H1 (cell line): ENCODE measurements at regions not wholly inside any gene's neighbourhood (a gene's known extent, or its start where the extent isn't known, plus 50 kb on each side); places are given as distances from the start of the nearest gene placed in this dataset.

Experiments
- CTCF ChIA-PET: fragments of 300-600 bp; sonication (Branson Sonifier 250); formaldehyde crosslinking; loops from one replicate; lab custom pipeline; 2021; ENCODE audit not compliant: partially characterized antibody; lab: Charles Lee
- POLR2A ChIA-PET: fragments of 300-600 bp; sonication (Branson Sonifier 250); formaldehyde crosslinking; loops from one replicate; lab custom pipeline; 2021; ENCODE audit warnings: inconsistent platforms; ENCODE audit not compliant: partially characterized antibody; lab: Charles Lee
- DNase-seq, 2 experiments: peaks; one replicate each; pipeline versions ENCODE4 v3.0.0 to v3.0.0-alpha.2; 2010 to 2022; ENCODE audit warnings: low spot score in 2 of 2, low read depth in 1 of 2, mixed read lengths in 1 of 2
- FAIRE-seq: peaks from 2 replicates; lab custom pipeline; 2011; peaks lifted over from hg19 to GRCh38; lab: Jason Lieb, UNC
- H2AFZ ChIP-seq: 2 replicates; pipeline ENCODE4 v1.8.1; 2012; ENCODE audit warnings: low read length, inconsistent platforms
- H2AK5ac ChIP-seq: 2 replicates; pipeline ENCODE4 v1.6.1; 2013; ENCODE audit warnings: low read depth, low read length
- H2BK120ac ChIP-seq: replicated peaks from 2 replicates; pipeline ENCODE3; 2013; ENCODE audit warnings: low read depth, low read length, inconsistent platforms
- H2BK12ac ChIP-seq: 2 replicates; pipeline ENCODE4 v1.6.1; 2013; ENCODE audit warnings: low read depth, low read length
- H2BK15ac ChIP-seq: 2 replicates; pipeline ENCODE4 v1.6.1; 2013; ENCODE audit warnings: low read length
- H2BK20ac ChIP-seq: 2 replicates; pipeline ENCODE4 v1.6.1; 2013; ENCODE audit warnings: low read length
- H2BK5ac ChIP-seq: 2 replicates; pipeline ENCODE4 v1.6.1; 2013; ENCODE audit warnings: low read depth, low read length
- H3K14ac ChIP-seq: 2 replicates; pipeline ENCODE4 v1.6.1; 2013; ENCODE audit warnings: inconsistent platforms; ENCODE audit not compliant: insufficient read length
- H3K18ac ChIP-seq: 2 replicates; pipeline ENCODE4 v1.6.1; 2013; ENCODE audit warnings: low read length; ENCODE audit errors: extremely low read depth
- H3K23ac ChIP-seq: 2 replicates; pipeline ENCODE4 v1.6.1; 2013; ENCODE audit warnings: inconsistent platforms; ENCODE audit not compliant: insufficient read length
- H3K23me2 ChIP-seq: 2 replicates; pipeline ENCODE4 v1.6.1; 2013; ENCODE audit warnings: low read depth, low read length
- H3K27ac ChIP-seq: 2 replicates; pipeline ENCODE4 v1.6.1; 2011; ENCODE audit warnings: low read depth, low read length, inconsistent platforms
- H3K27me3 ChIP-seq, 4 experiments: replicated peaks in 1 of 4; 1 replicate in 1 of 4; 2 replicates in 3 of 4; pipeline versions ENCODE4 v1.6.1 to v1.8.1; 2011 to 2013; ENCODE audit warnings: low read length in 3 of 4, mild to moderate bottlenecking in 3 of 4, inconsistent platforms in 2 of 4, mixed read lengths in 2 of 4, moderate library complexity in 1 of 4; ENCODE audit not compliant: control insufficient read depth in 3 of 4, insufficient read depth in 3 of 4; ENCODE audit errors: extremely low read depth in 1 of 4
- H3K36me3 ChIP-seq, 4 experiments: 2 replicates each; pipeline versions ENCODE4 v1.6.1 to v1.8.1; 2011 to 2013; ENCODE audit warnings: mild to moderate bottlenecking in 4 of 4, low read length in 3 of 4, moderate library complexity in 2 of 4, control low read depth in 1 of 4, inconsistent platforms in 1 of 4; ENCODE audit not compliant: insufficient read depth in 4 of 4, control insufficient read depth in 2 of 4
- H3K4ac ChIP-seq: replicated peaks from 2 replicates; pipeline ENCODE3; 2013; ENCODE audit warnings: low read length, low read depth, mixed read lengths, inconsistent platforms; ENCODE audit not compliant: insufficient read length
- H3K4me1 ChIP-seq, 4 experiments: replicated peaks in 1 of 4; 1 replicate in 1 of 4; 2 replicates in 3 of 4; pipeline versions ENCODE4 v1.6.1 to v1.8.1; 2011 to 2013; ENCODE audit warnings: low read length in 3 of 4, inconsistent platforms in 2 of 4, mixed read lengths in 1 of 4; ENCODE audit not compliant: insufficient read depth in 4 of 4, control insufficient read depth in 3 of 4
- H3K4me2 ChIP-seq, 2 experiments: 2 replicates each; pipeline versions ENCODE4 v1.6.1 to v1.8.1; 2011 to 2013; ENCODE audit warnings: low read depth in 2 of 2, low read length in 2 of 2, control low read depth in 1 of 2, inconsistent platforms in 1 of 2, mild to moderate bottlenecking in 1 of 2; ENCODE audit not compliant: insufficient read depth in 1 of 2
- H3K4me3 ChIP-seq, 4 experiments: fragments of 200-600, 300-600 bp in 1 of 4; sonication (generic), shearing (Covaris generic), sonication (Bioruptor Twin) in 1 of 4; 2 replicates each; pipeline versions ENCODE4 v1.5.1 to v1.8.1; 2011 to 2016; ENCODE audit warnings: low read length in 4 of 4, low read depth in 3 of 4, control low read depth in 2 of 4, inconsistent platforms in 2 of 4, mild to moderate bottlenecking in 2 of 4, mixed read lengths in 1 of 4, moderate library complexity in 1 of 4; ENCODE audit not compliant: insufficient read depth in 2 of 4; ENCODE audit errors: extremely low read depth in 1 of 4
- H3K56ac ChIP-seq: replicated peaks from 2 replicates; pipeline ENCODE3; 2013; ENCODE audit warnings: low read depth, mild to moderate bottlenecking, mixed read lengths, low read length, inconsistent platforms; ENCODE audit not compliant: insufficient read length
- H3K79me1 ChIP-seq: 2 replicates; pipeline ENCODE4 v1.6.1; 2013; ENCODE audit warnings: low read depth, low read length, control low read depth
- H3K79me2 ChIP-seq, 2 experiments: 2 replicates each; pipeline versions ENCODE4 v1.6.1 to v1.8.1; 2012 to 2013; ENCODE audit warnings: low read length in 2 of 2, mild to moderate bottlenecking in 2 of 2, inconsistent platforms in 1 of 2; ENCODE audit not compliant: insufficient read depth in 2 of 2, control insufficient read depth in 1 of 2
- H3K9ac ChIP-seq, 4 experiments: replicated peaks in 1 of 4; 1 replicate in 1 of 4; 2 replicates in 3 of 4; pipeline versions ENCODE4 v1.6.1 to v1.8.1; 2011 to 2013; ENCODE audit warnings: low read depth in 3 of 4, low read length in 3 of 4, control low read depth in 2 of 4, mild to moderate bottlenecking in 2 of 4, moderate library complexity in 2 of 4, inconsistent platforms in 1 of 4; ENCODE audit errors: extremely low read depth in 1 of 4
- H3K9me3 ChIP-seq, 2 experiments: 2 replicates each; pipeline versions ENCODE4 v1.6.1 to v1.8.1; 2012 to 2013; ENCODE audit warnings: mild to moderate bottlenecking in 2 of 2, moderate library complexity in 2 of 2, control low read depth in 1 of 2, inconsistent platforms in 1 of 2, low read depth in 1 of 2, low read length in 1 of 2, mixed read lengths in 1 of 2; ENCODE audit not compliant: insufficient read depth in 2 of 2
- H4K20me1 ChIP-seq, 2 experiments: replicated peaks in 1 of 2; 2 replicates each; pipeline versions ENCODE3 to v1.8.1; 2011 to 2013; ENCODE audit warnings: inconsistent platforms in 2 of 2, low read length in 2 of 2, mild to moderate bottlenecking in 1 of 2; ENCODE audit not compliant: insufficient read depth in 2 of 2, control insufficient read depth in 1 of 2
- H4K5ac ChIP-seq: 2 replicates; pipeline ENCODE4 v1.6.1; 2013; ENCODE audit warnings: low read length, low read depth, mixed read lengths, inconsistent platforms; ENCODE audit not compliant: insufficient read length
- H4K8ac ChIP-seq: 2 replicates; pipeline ENCODE4 v1.8.0; 2013; ENCODE audit warnings: mild to moderate bottlenecking, moderate library complexity, low read length, inconsistent platforms; ENCODE audit not compliant: insufficient read depth; ENCODE audit errors: extremely low read depth
- H4K91ac ChIP-seq: replicated peaks from 2 replicates; pipeline ENCODE3; 2013; ENCODE audit warnings: low read length, mixed read lengths, inconsistent platforms; ENCODE audit not compliant: insufficient read length
- ASH2L ChIP-seq: fragments of 200-600, 300-600 bp; sonication (generic); IDR thresholded peaks from one replicate; pipeline ENCODE4 v1.7.1; 2017; ENCODE audit warnings: low read length
- ATF3 ChIP-seq: IDR thresholded peaks from 2 replicates; pipeline ENCODE4 v1.6.1; 2011; ENCODE audit warnings: low read depth, mild to moderate bottlenecking, low read length; ENCODE audit not compliant: insufficient read depth
- BRCA1 ChIP-seq: IDR thresholded peaks from 2 replicates; pipeline ENCODE4 v1.6.1; 2012; ENCODE audit warnings: low read depth, low read length, improper control_type of control experiment
- RNF2 ChIP-seq: fragments of 200-900, 300-1000 bp; sonication (generic); IDR thresholded peaks from 2 replicates; pipeline ENCODE4 v1.7.1; 2016; ENCODE audit warnings: borderline replicate concordance, low read depth, mild to moderate bottlenecking, antibody characterized with exemption, low read length; ENCODE audit not compliant: poor library complexity, severe bottlenecking; ENCODE audit errors: missing control alignments
- SIX5 ChIP-seq: IDR thresholded peaks from 2 replicates; pipeline ENCODE4 v1.6.1; 2011; ENCODE audit warnings: mild to moderate bottlenecking, low read depth, low read length
- SRF ChIP-seq: IDR thresholded peaks from 2 replicates; pipeline ENCODE4 v1.6.1; 2011; ENCODE audit warnings: mild to moderate bottlenecking, low read depth, low read length, moderate library complexity
- TAF1 ChIP-seq: IDR thresholded peaks from 2 replicates; pipeline ENCODE4 v1.6.1; 2011; ENCODE audit warnings: mild to moderate bottlenecking, low read depth, low read length
- ZNF274 ChIP-seq: IDR thresholded peaks from 2 replicates; pipeline ENCODE4 v1.7.0; 2012; ENCODE audit warnings: low read length, borderline replicate concordance; ENCODE audit errors: extremely low read depth
- WGBS, 2 experiments: shearing (Covaris generic) in 1 of 2; methylation state at CpG; one replicate each; pipeline versions ENCODE4 v1.1.6 to v1.1.7; 2013 to 2015; ENCODE audit warnings: low lambda C conversion rate in 2 of 2, mixed read lengths in 2 of 2, inconsistent platforms in 1 of 2, low coverage in 1 of 2, missing lambda C conversion rate in 1 of 2; ENCODE audit not compliant: insufficient replicate concordance in 2 of 2, insufficient coverage in 1 of 2, insufficient read length in 1 of 2; ENCODE audit errors: extremely low coverage in 1 of 2, missing lambda C conversion rate in 1 of 2; 5-methylcytosine and 5-hydroxymethylcytosine counted together

GRCh38 chr17:33924104-33924503, 331.0 kb upstream of the CCL2 start:
- no peak for DNase-seq
- H3K23ac ChIP-seq = no peak overlapping the region

More at GRCh38 chr17:33924104-33924503, 331.0 kb upstream of the CCL2 start:
- Histone ChIP-seq H3K9ac (no peak overlapping the region), H4K8ac (no peak overlapping the region), H3K27ac (no peak overlapping the region), H4K5ac (no peak overlapping the region), H2BK20ac (no peak overlapping the region), H3K18ac (no peak overlapping the region), H3K79me1 (no peaks in the 10 kb centered on the region), H3K79me2 (no peaks in the 10 kb centered on the region), H2BK5ac (no peak overlapping the region), H3K4ac (no peak overlapping the region), H2AK5ac (no peak overlapping the region), H3K9me3 (no peaks in the 10 kb centered on the region), H3K4me3 (no peak overlapping the region), H2BK15ac (no peak overlapping the region), H4K20me1 (no peaks in the 10 kb centered on the region), H3K27me3 (peaks cover 0 to 2% (median 0%) of the 10 kb centered on the region in 4 experiments; a peak in 1 of 7 replicates), H3K14ac (no peak overlapping the region), H3K23me2 (no peaks in the 10 kb centered on the region), H4K91ac (no peak overlapping the region), H2BK12ac (no peak overlapping the region), H3K4me1 (peaks cover 6 to 16% (median 10%) of the 10 kb centered on the region in 4 experiments), H2BK120ac (no peak overlapping the region), H3K4me2 (no peak overlapping the region), H3K36me3 (no peaks in the 10 kb centered on the region; a peak in 1 of 8 replicates), H2AFZ (no peak overlapping the region), H3K56ac (no peak overlapping the region)
- TF ChIP-seq SIX5 (no peak), ATF3 (no peak), ASH2L (no peak), RNF2 (no peak), TAF1 (no peak), SRF (no peak), ZNF274 (no peak), BRCA1 (no peak)
- POLR2A ChIA-PET = no interaction called here
- no peak for FAIRE-seq
- 84% methylated on average over 5 of the region's 5 CpGs; no CpG with 5 or more reads in 1 of the 2 experiments for WGBS, 2 experiments
- CTCF ChIA-PET = interaction anchor here (1.5 kb wide), 1 partner anchor 221 kb away, joined by 6 read pairs; no protein-coding TSS in a partner anchor
